Suprapubic skin (tissue), 4 donors: ENCODE measurements at regions not wholly inside any gene's neighbourhood (a gene's known extent, or its start where the extent isn't known, plus 50 kb on each side); places are given as distances from the start of the nearest gene placed in this dataset.

ENCODE experiments used
- DNase-seq, 2 donors: peaks; one replicate each; pipeline ENCODE4 v3.0.0-alpha.2; 2019; ENCODE audit warnings: low spot score in 2 of 2
- H3K27ac ChIP-seq: fragments of 200-600 bp; sonication (generic); one replicate; pipeline ENCODE4 v1.5.1; 2019
- H3K27me3 ChIP-seq: fragments of 200-600 bp; sonication (generic); one replicate; pipeline ENCODE4 v1.5.1; 2019
- H3K36me3 ChIP-seq: fragments of 200-600 bp; sonication (generic); one replicate; pipeline ENCODE4 v1.5.1; 2019
- H3K4me1 ChIP-seq: fragments of 200-600 bp; sonication (generic); one replicate; pipeline ENCODE4 v1.5.1; 2019
- H3K4me3 ChIP-seq: fragments of 200-600 bp; sonication (generic); one replicate; pipeline ENCODE4 v1.5.1; 2019; ENCODE audit warnings: mild to moderate bottlenecking
- H3K9me3 ChIP-seq: fragments of 200-600 bp; sonication (generic); one replicate; pipeline ENCODE4 v1.5.1; 2019
- EP300 ChIP-seq: sonication (generic); formaldehyde crosslinking; IDR thresholded peaks from one replicate; pipeline ENCODE4 v1.6.1; 2017; ENCODE audit warnings: antibody characterized with exemption
- POLR2A ChIP-seq, 2 donors: fragments of 450-650 bp; IDR thresholded peaks; one replicate each; pipeline ENCODE4 v1.6.1; 2017; ENCODE audit warnings: antibody characterized with exemption in 2 of 2, mild to moderate bottlenecking in 2 of 2, moderate library complexity in 2 of 2
- POLR2AphosphoS5 ChIP-seq, 3 donors: sonication (generic); formaldehyde crosslinking; IDR thresholded peaks; one replicate each; pipeline ENCODE4 v1.6.1; 2017; ENCODE audit warnings: antibody characterized with exemption in 3 of 3
- WGBS: methylation state at CpG from one replicate; pipeline ENCODE4 v1.1.5; 2018; 5-methylcytosine and 5-hydroxymethylcytosine counted together
- TF ChIP-seq, protein P1 (sequence below), 2 donors: fragments of 200-600 bp in 1 of 2; fragments of 450-650 bp in 1 of 2; sonication (generic) in 1 of 2; IDR thresholded peaks; one replicate each; pipeline ENCODE4 v1.5.1; 2016 to 2019; ENCODE audit warnings: antibody characterized with exemption in 2 of 2, mild to moderate bottlenecking in 1 of 2, moderate library complexity in 1 of 2

DNA sequence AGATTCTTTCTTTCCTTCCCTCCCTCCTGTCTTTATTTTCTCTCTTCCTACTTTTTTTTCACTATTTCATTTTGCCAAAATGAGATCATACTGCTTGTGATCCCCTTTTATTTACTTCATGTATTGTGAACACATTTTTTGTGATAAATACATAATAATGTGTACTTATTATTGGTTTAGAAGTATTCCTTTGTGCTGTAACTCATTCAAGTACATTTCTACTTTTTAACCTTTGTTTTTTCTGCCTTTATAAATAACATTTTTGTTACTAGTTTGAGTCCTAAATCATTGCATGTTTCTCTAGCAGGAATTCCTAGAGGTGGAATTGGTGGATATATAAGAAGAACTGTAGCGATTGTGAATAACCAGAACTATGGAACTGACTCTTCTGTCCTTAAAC, 214.5 kb upstream of the SFRP2 start:
- H3K36me3 ChIP-seq, result no peaks in the 10 kb centered on the region
- no peak overlapping the region for H3K4me3 ChIP-seq
- no peaks in the 10 kb centered on the region for H3K4me1 ChIP-seq
- no peak overlapping the region for H3K27ac ChIP-seq
- H3K27me3 ChIP-seq, result no peaks in the 10 kb centered on the region
- WGBS, result 94% methylated on average over 1 of the region's 1 CpG
- DNase-seq, result no peak
- no peak for TF ChIP-seq EP300
- TF ChIP-seq POLR2A (IDR thresholded peaks at IDR 0.05), result no peak
- TF ChIP-seq, protein P1, sequence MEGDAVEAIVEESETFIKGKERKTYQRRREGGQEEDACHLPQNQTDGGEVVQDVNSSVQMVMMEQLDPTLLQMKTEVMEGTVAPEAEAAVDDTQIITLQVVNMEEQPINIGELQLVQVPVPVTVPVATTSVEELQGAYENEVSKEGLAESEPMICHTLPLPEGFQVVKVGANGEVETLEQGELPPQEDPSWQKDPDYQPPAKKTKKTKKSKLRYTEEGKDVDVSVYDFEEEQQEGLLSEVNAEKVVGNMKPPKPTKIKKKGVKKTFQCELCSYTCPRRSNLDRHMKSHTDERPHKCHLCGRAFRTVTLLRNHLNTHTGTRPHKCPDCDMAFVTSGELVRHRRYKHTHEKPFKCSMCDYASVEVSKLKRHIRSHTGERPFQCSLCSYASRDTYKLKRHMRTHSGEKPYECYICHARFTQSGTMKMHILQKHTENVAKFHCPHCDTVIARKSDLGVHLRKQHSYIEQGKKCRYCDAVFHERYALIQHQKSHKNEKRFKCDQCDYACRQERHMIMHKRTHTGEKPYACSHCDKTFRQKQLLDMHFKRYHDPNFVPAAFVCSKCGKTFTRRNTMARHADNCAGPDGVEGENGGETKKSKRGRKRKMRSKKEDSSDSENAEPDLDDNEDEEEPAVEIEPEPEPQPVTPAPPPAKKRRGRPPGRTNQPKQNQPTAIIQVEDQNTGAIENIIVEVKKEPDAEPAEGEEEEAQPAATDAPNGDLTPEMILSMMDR (IDR thresholded peaks at IDR 0.05), result no peak
- no peak for TF ChIP-seq POLR2AphosphoS5 (IDR thresholded peaks at IDR 0.05)
- H3K9me3 ChIP-seq, result no peaks in the 10 kb centered on the region

DNA sequence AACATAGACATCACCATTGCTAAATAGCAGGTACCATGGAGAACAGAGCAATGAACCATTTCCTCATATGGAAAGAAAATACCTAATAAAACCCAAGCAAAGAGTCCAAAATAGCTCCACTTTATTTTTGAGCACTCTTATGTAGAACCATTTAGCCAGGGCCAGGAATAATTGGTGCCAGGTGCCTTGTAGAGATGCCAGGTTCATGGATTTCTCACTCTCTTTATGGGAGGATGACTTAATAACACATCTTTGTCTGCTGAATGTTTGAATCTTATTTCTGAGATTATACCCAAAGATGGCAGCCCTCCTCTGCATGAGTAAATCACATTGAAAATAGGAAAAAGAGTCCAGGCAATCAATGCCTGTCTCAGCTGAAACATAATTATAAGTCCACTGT, 212.3 kb upstream of the SFRP2 start:
- no peak for DNase-seq
- Histone ChIP-seq H3K9me3 (no peaks in the 10 kb centered on the region), H3K27ac (no peak overlapping the region), H3K4me3 (no peak overlapping the region), H3K27me3 (no peaks in the 10 kb centered on the region), H3K36me3 (no peaks in the 10 kb centered on the region), H3K4me1 (no peaks in the 10 kb centered on the region)
- TF ChIP-seq POLR2A (IDR thresholded peaks at IDR 0.05), result no peak

DNA sequence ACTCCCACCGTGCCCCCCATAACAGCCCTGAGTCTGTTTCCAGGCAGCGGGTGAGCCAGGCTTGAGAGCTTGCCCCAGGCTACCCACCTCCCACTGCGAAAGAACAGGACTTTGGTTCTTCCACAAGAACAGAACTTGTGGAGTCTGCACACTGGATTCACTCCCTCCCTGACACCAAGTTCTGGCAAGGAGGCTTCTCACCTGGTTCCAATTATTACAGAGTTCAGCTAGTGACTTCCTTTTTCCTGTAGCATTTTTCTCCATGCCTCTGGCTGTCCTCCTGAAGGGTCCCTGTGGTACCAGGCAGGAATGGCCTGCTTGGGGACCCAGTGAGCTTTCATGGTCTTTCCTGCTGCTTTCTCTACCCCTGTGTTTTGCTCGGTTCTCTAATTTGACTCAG, 208.6 kb upstream of the SFRP2 start:
- no peaks in the 10 kb centered on the region for H3K36me3 ChIP-seq
- no peaks in the 10 kb centered on the region for H3K27me3 ChIP-seq
- no peaks in the 10 kb centered on the region for H3K9me3 ChIP-seq
- H3K4me1 ChIP-seq, result no peaks in the 10 kb centered on the region
- WGBS, result 86% methylated on average over 2 of the region's 4 CpGs
- TF ChIP-seq EP300 (no peak), POLR2A (IDR thresholded peaks at IDR 0.05) (no peak), POLR2AphosphoS5 (IDR thresholded peaks at IDR 0.05) (no peak)
- TF ChIP-seq, protein P1 (IDR thresholded peaks at IDR 0.05), result no peak
- no peak overlapping the region for H3K4me3 ChIP-seq
- no peak overlapping the region for H3K27ac ChIP-seq
- DNase-seq, result no peak

DNA sequence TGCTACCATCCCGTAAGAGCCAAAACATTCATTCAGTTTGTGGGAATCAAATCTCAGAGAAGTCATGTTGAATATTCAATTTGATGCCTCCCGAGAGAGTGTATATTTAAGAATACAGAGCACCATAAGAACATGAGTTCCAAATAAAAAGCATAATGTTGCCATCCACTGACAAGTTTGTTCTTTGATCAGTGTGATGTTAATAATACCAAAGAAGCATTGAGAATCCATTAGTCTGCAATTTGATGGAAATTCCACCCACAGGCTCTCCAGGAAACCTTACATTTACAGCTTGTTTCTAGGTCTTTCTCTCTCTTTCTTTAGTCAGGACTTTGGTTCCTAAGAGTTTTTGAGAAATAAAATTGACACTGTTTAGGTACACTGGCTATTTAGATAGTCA, 200.6 kb upstream of the SFRP2 start:
- DNase-seq, result no peak
- no peaks in the 10 kb centered on the region for H3K9me3 ChIP-seq
- no peaks in the 10 kb centered on the region for H3K27me3 ChIP-seq
- H3K36me3 ChIP-seq, result no peaks in the 10 kb centered on the region
- WGBS, result 88% methylated on average over 2 of the region's 2 CpGs
- H3K4me1 ChIP-seq, result no peaks in the 10 kb centered on the region
- H3K27ac ChIP-seq, result no peak overlapping the region
- TF ChIP-seq POLR2AphosphoS5 (IDR thresholded peaks at IDR 0.05), result no peak
- no peak for TF ChIP-seq POLR2A (IDR thresholded peaks at IDR 0.05)
- no peak for TF ChIP-seq EP300
- TF ChIP-seq, protein P1 (IDR thresholded peaks at IDR 0.05), result no peak
- no peak overlapping the region for H3K4me3 ChIP-seq

DNA sequence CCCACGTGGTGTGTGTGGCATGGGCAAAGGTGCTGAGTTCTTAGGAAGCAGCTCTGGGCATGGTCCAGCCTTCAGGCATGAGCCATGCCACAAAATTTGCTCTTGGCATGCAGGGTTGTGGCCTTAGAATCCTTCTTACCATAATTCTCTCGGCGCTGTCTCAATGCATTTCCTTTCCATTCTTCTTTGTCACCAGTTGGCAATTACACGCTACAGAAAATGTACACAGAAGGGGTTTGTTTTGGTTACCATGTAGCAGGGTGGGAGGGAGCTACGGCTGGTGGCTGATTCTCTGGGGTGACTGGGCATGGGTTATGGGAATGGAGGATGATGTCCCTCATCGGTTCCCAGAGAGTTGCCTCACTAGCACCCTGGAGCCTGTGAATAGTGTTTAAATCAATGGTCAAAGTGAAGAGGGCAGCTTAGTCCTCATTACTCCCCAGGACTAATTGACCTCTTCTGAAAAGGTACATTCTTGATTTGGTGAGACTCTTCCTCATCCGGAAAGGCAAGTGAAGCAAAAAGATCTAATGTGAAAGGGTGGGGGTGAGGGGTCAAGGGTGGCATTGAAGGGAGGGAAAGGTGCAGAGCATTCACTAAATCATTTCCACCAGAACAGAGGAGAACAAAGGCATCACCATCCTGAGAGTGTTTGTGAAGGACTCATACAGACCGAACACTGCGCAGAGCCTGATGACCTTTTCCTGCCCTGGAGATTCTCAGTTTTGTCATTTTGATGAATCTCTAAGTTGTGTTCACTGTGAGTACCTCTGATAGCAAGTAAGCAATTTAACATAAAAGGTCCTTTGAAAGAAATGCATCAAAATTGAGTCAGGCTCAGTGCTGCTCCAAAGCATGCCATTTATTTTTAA, 199.8 kb upstream of the SFRP2 start:
- no peaks in the 10 kb centered on the region for H3K36me3 ChIP-seq
- no peaks in the 10 kb centered on the region for H3K27me3 ChIP-seq
- H3K4me1 ChIP-seq, result no peaks in the 10 kb centered on the region
- no peak for TF ChIP-seq EP300
- TF ChIP-seq POLR2AphosphoS5 (IDR thresholded peaks at IDR 0.05), result no peak
- TF ChIP-seq, protein P1 (IDR thresholded peaks at IDR 0.05), result no peak
- no peak for TF ChIP-seq POLR2A (IDR thresholded peaks at IDR 0.05)
- H3K4me3 ChIP-seq, result no peak overlapping the region
- 78% methylated on average over 9 of the region's 9 CpGs for WGBS
- H3K9me3 ChIP-seq, result no peaks in the 10 kb centered on the region
- DNase-seq, result no peak
- no peak overlapping the region for H3K27ac ChIP-seq
